GM12892 (cell line): ENCODE measurements at regions not wholly inside any gene's neighbourhood (a gene's known extent, or its start where the extent isn't known, plus 50 kb on each side); places are given as distances from the start of the nearest gene placed in this dataset.
"Not testable (repeated sequence)": the region's sequence is repeated elsewhere in the genome, so short reads cannot be mapped to it uniquely, and the experiment has no call there.

Source experiments
- DNase-seq: peaks from one replicate; pipeline ENCODE4 v3.0.0; 2011; ENCODE audit not compliant: insufficient read length
- FAIRE-seq: peaks from 2 replicates; lab custom pipeline; 2011; peaks lifted over from hg19 to GRCh38; lab: Jason Lieb, UNC
- POLR2A ChIP-seq: IDR thresholded peaks from 2 replicates; pipeline ENCODE4 v1.6.1; 2011; ENCODE audit warnings: low read depth, low read length, control low read depth
- POLR2AphosphoS5 ChIP-seq: IDR thresholded peaks from 2 replicates; pipeline ENCODE4 v1.6.1; 2011; ENCODE audit warnings: low read depth, low read length, control low read depth
- TAF1 ChIP-seq: IDR thresholded peaks from 2 replicates; pipeline ENCODE4 v1.6.1; 2011; ENCODE audit warnings: low read depth, mild to moderate bottlenecking, control low read depth, low read length, borderline replicate concordance

GRCh38 chr14:86072116-86072894, 542.4 kb downstream of the FLRT2 start:
- no peak for FAIRE-seq
- DNase-seq: no peak
- TF ChIP-seq TAF1: no peak
- no peak for TF ChIP-seq POLR2A
- TF ChIP-seq POLR2AphosphoS5: no peak

- DNase-seq: no peak
- no peak for FAIRE-seq
- TF ChIP-seq TAF1: no peak
- no peak for TF ChIP-seq POLR2AphosphoS5
- TF ChIP-seq POLR2A: no peak
Observed at GRCh38 chr14:86066651-86067050, 536.7 kb downstream of the FLRT2 start.

- no peak for DNase-seq
- no peak for TF ChIP-seq POLR2A
- no peak for TF ChIP-seq TAF1
- no peak for TF ChIP-seq POLR2AphosphoS5
- FAIRE-seq: no peak
Observed at GRCh38 chr14:86065407-86065806, 535.5 kb downstream of the FLRT2 start.

- FAIRE-seq, DNase-seq: not testable (repeated sequence)
Observed at GRCh38 chr14:86064595-86064994, 534.7 kb downstream of the FLRT2 start.

GRCh38 chr14:86057018-86057667, 527.2 kb downstream of the FLRT2 start:
- FAIRE-seq: no peak
- no peak for DNase-seq
- TF ChIP-seq TAF1: no peak
- no peak for TF ChIP-seq POLR2A
- no peak for TF ChIP-seq POLR2AphosphoS5

- DNase-seq (no peak), FAIRE-seq (no peak)
- TF ChIP-seq POLR2A: no peak
- no peak for TF ChIP-seq POLR2AphosphoS5
- TF ChIP-seq TAF1: no peak
Observed at GRCh38 chr14:86055512-86056075, 525.6 kb downstream of the FLRT2 start.

GRCh38 chr14:86052868-86053267, 522.9 kb downstream of the FLRT2 start:
- no peak for DNase-seq
- no peak for FAIRE-seq
- TF ChIP-seq POLR2A (no peak), TAF1 (no peak), POLR2AphosphoS5 (no peak)

- DNase-seq (no peak), FAIRE-seq (no peak)
- TF ChIP-seq POLR2A: no peak
- no peak for TF ChIP-seq TAF1
- no peak for TF ChIP-seq POLR2AphosphoS5
Observed at GRCh38 chr14:86050757-86051156, 520.8 kb downstream of the FLRT2 start.

- TF ChIP-seq POLR2A (no peak), POLR2AphosphoS5 (no peak), TAF1 (no peak)
- FAIRE-seq (no peak), DNase-seq (no peak)
Observed at GRCh38 chr14:86050072-86050683, 520.2 kb downstream of the FLRT2 start.

- DNase-seq: no peak
- no peak for FAIRE-seq
- TF ChIP-seq POLR2A: no peak
- no peak for TF ChIP-seq POLR2AphosphoS5
- TF ChIP-seq TAF1: no peak
Observed at GRCh38 chr14:86039176-86039575, 509.2 kb downstream of the FLRT2 start.

GRCh38 chr14:86038387-86039042, 508.6 kb downstream of the FLRT2 start:
- DNase-seq (no peak), FAIRE-seq (no peak)
- TF ChIP-seq TAF1: no peak
- TF ChIP-seq POLR2A: no peak
- TF ChIP-seq POLR2AphosphoS5: no peak
